ENCODE measurements at regions not wholly inside any gene's neighbourhood (a gene's known extent, or its start where the extent isn't known, plus 50 kb on each side); places are given as distances from the start of the nearest gene placed in this dataset.

GRCh38 chr2:14270036-14270582 lies 362.4 kb upstream of the LRATD1 start:
- in situ Hi-C loops (cut with HindIII; ENCODE audit: low sequenced_read_pairs): no loop called here
- DNase-seq (ENCODE audit: low spot score): no peak

GRCh38 chr2:14272396-14273075 lies 360.0 kb upstream of the LRATD1 start:
- in situ Hi-C loops (cut with HindIII; ENCODE audit: low sequenced_read_pairs): no loop called here
- no peak for DNase-seq (ENCODE audit: low spot score)

- no peak for DNase-seq (ENCODE audit: low spot score)
- in situ Hi-C loops (cut with HindIII; ENCODE audit: low sequenced_read_pairs): no loop called here
Observed at GRCh38 chr2:14273650-14274049, 358.9 kb upstream of the LRATD1 start.

- in situ Hi-C loops (cut with HindIII; ENCODE audit: low sequenced_read_pairs): no loop called here
- no peak for DNase-seq (ENCODE audit: low spot score)
Observed at GRCh38 chr2:14284244-14284643, 348.3 kb upstream of the LRATD1 start.

GRCh38 chr2:14285812-14286211 lies 346.7 kb upstream of the LRATD1 start:
- no peak for DNase-seq (ENCODE audit: low spot score)
- in situ Hi-C loops (cut with HindIII; ENCODE audit: low sequenced_read_pairs): no loop called here

GRCh38 chr2:14288016-14288415 lies 344.5 kb upstream of the LRATD1 start:
- DNase-seq (ENCODE audit: low spot score): no peak
- in situ Hi-C loops (cut with HindIII; ENCODE audit: low sequenced_read_pairs): no loop called here

GRCh38 chr2:14292964-14293363 lies 339.6 kb upstream of the LRATD1 start:
- no peak for DNase-seq (ENCODE audit: low spot score)
- in situ Hi-C loops (cut with HindIII; ENCODE audit: low sequenced_read_pairs): no loop called here

GRCh38 chr2:14297340-14297739 lies 335.2 kb upstream of the LRATD1 start:
- in situ Hi-C loops (cut with HindIII; ENCODE audit: low sequenced_read_pairs): no loop called here
- no peak for DNase-seq (ENCODE audit: low spot score)

GRCh38 chr2:14297906-14298305 lies 334.6 kb upstream of the LRATD1 start:
- no peak for DNase-seq (ENCODE audit: low spot score)
- in situ Hi-C loops (cut with HindIII; ENCODE audit: low sequenced_read_pairs): no loop called here

GRCh38 chr2:14301331-14301730 lies 331.2 kb upstream of the LRATD1 start:
- DNase-seq (ENCODE audit: low spot score): no peak
- in situ Hi-C loops (cut with HindIII; ENCODE audit: low sequenced_read_pairs): no loop called here

- in situ Hi-C loops (cut with HindIII; ENCODE audit: low sequenced_read_pairs): no loop called here
- no peak for DNase-seq (ENCODE audit: low spot score)
Observed at GRCh38 chr2:14303366-14304115, 329.0 kb upstream of the LRATD1 start.

GRCh38 chr2:14304326-14304725 lies 328.2 kb upstream of the LRATD1 start:
- in situ Hi-C loops (cut with HindIII; ENCODE audit: low sequenced_read_pairs): no loop called here
- no peak for DNase-seq (ENCODE audit: low spot score)

GRCh38 chr2:14306268-14306861 lies 326.2 kb upstream of the LRATD1 start:
- in situ Hi-C loops (cut with HindIII; ENCODE audit: low sequenced_read_pairs): no loop called here
- no peak for DNase-seq (ENCODE audit: low spot score)

GRCh38 chr2:14313341-14313740 lies 319.2 kb upstream of the LRATD1 start:
- no peak for DNase-seq (ENCODE audit: low spot score)
- in situ Hi-C loops (cut with HindIII; ENCODE audit: low sequenced_read_pairs): no loop called here

- in situ Hi-C loops (cut with HindIII; ENCODE audit: low sequenced_read_pairs): no loop called here
- no peak for DNase-seq (ENCODE audit: low spot score)
Observed at GRCh38 chr2:14316594-14316993, 315.9 kb upstream of the LRATD1 start.

GRCh38 chr2:14321357-14321756 lies 311.2 kb upstream of the LRATD1 start:
- no peak for DNase-seq (ENCODE audit: low spot score)
- in situ Hi-C loops (cut with HindIII; ENCODE audit: low sequenced_read_pairs): no loop called here

GRCh38 chr2:14322306-14322705 lies 310.2 kb upstream of the LRATD1 start:
- in situ Hi-C loops (cut with HindIII; ENCODE audit: low sequenced_read_pairs): no loop called here
- DNase-seq (ENCODE audit: low spot score): no peak

GRCh38 chr2:14324308-14324707 lies 308.2 kb upstream of the LRATD1 start:
- in situ Hi-C loops (cut with HindIII; ENCODE audit: low sequenced_read_pairs): no loop called here
- DNase-seq (ENCODE audit: low spot score): no peak

GRCh38 chr2:14330884-14331283 lies 301.6 kb upstream of the LRATD1 start:
- in situ Hi-C loops (cut with HindIII; ENCODE audit: low sequenced_read_pairs): no loop called here
- no peak for DNase-seq (ENCODE audit: low spot score)

- in situ Hi-C loops (cut with HindIII; ENCODE audit: low sequenced_read_pairs): no loop called here
- DNase-seq (ENCODE audit: low spot score): no peak
Observed at GRCh38 chr2:14336759-14337382, 295.6 kb upstream of the LRATD1 start.
